PC-3 (cell line): ENCODE measurements at regions not wholly inside any gene's neighbourhood (a gene's known extent, or its start where the extent isn't known, plus 50 kb on each side); places are given as distances from the start of the nearest gene placed in this dataset.
"Not testable (repeated sequence)": the region's sequence is repeated elsewhere in the genome, so short reads cannot be mapped to it uniquely, and the experiment has no call there.

ENCODE experiments used
- ATAC-seq: fragments of 200-7000 bp; cut with Tn5 transposase; 2 replicates; pipeline ENCODE4 v1.9.1; 2020; ENCODE audit warnings: mild to moderate bottlenecking, moderate library complexity
- BruUV-seq: library from RNA; stranded (reverse); fragments of 400-500 nt; replicated peaks from 2 replicates; lab custom pipeline; 2021; lab: Mats Ljungman, UMichigan
- CTCF ChIA-PET: fragments of 300-600 bp; sonication (Branson Sonifier 250); formaldehyde crosslinking; loops from one replicate; lab custom pipeline; 2022; ENCODE audit warnings: antibody characterized with exemption; lab: Charles Lee
- POLR2A ChIA-PET: fragments of 300-600 bp; sonication (Branson Sonifier 250); formaldehyde crosslinking; loops from one replicate; lab custom pipeline; 2022; ENCODE audit warnings: antibody characterized with exemption; ENCODE audit not compliant: unreplicated experiment; lab: Charles Lee
- DNase-seq: peaks from one replicate; pipeline ENCODE4 v3.0.0-alpha.2; 2015
- H2AFZ ChIP-seq: fragments of 300-600 bp; sonication (generic); 2 replicates; pipeline ENCODE4 v1.6.0; 2016; ENCODE audit warnings: antibody characterized with exemption, low read length
- H3F3A ChIP-seq: fragments of 300-600 bp; sonication (generic); one replicate; pipeline ENCODE4 v1.6.0; 2017; ENCODE audit warnings: antibody characterized with exemption, low read length, control low read depth, mild to moderate bottlenecking; ENCODE audit not compliant: unreplicated experiment
- H3K27ac ChIP-seq: fragments of 300-600 bp; sonication (generic); 2 replicates; pipeline ENCODE4 v1.5.1; 2016; ENCODE audit warnings: mild to moderate bottlenecking, low read length
- H3K27me3 ChIP-seq: fragments of 300-600 bp; sonication (generic); 2 replicates; pipeline ENCODE4 v1.6.1; 2016; ENCODE audit warnings: low read length, mixed read lengths
- H3K36me3 ChIP-seq: fragments of 300-600 bp; sonication (generic); 2 replicates; pipeline ENCODE4 v1.6.1; 2016; ENCODE audit warnings: low read depth, mixed run types, low read length, mixed read lengths
- H3K4me1 ChIP-seq: fragments of 300-600 bp; sonication (generic); 2 replicates; pipeline ENCODE4 v1.5.1; 2016; ENCODE audit warnings: low read length; ENCODE audit not compliant: insufficient read depth
- H3K4me2 ChIP-seq: fragments of 300-600 bp; sonication (generic); 2 replicates; pipeline ENCODE4 v1.6.0; 2016; ENCODE audit warnings: low read length
- H3K4me3 ChIP-seq: fragments of 300-600 bp; sonication (generic); 2 replicates; pipeline ENCODE4 v1.5.1; 2016; ENCODE audit warnings: mild to moderate bottlenecking, low read length, mixed read lengths
- H3K79me2 ChIP-seq: fragments of 300-600 bp; sonication (generic); 2 replicates; pipeline ENCODE4 v1.6.1; 2017; ENCODE audit warnings: low read length, mixed read lengths
- H3K9ac ChIP-seq: fragments of 300-600 bp; sonication (generic); 2 replicates; pipeline ENCODE4 v1.6.0; 2016; ENCODE audit warnings: mild to moderate bottlenecking, low read length
- H3K9me2 ChIP-seq: fragments of 300-600 bp; sonication (generic); replicated peaks from 2 replicates; pipeline ENCODE4 v1.6.1; 2016; ENCODE audit warnings: mixed run types, low read length, mixed read lengths
- H3K9me3 ChIP-seq: fragments of 300-600 bp; sonication (generic); 2 replicates; pipeline ENCODE4 v1.6.1; 2016; ENCODE audit warnings: low read length, mixed read lengths
- H4K20me1 ChIP-seq: fragments of 300-600 bp; sonication (generic); 2 replicates; pipeline ENCODE4 v1.6.1; 2016; ENCODE audit warnings: low read length, mixed read lengths
- CTCF ChIP-seq: fragments of 300-600 bp; sonication (generic); conservative IDR thresholded peaks from 2 replicates; pipeline ENCODE4 v1.5.1; 2017; ENCODE audit warnings: antibody characterized with exemption, low read depth, mild to moderate bottlenecking, low read length
- EZH2 ChIP-seq: fragments of 300-600 bp; sonication (generic); IDR thresholded peaks from one replicate; pipeline ENCODE4 v1.6.1; 2017; ENCODE audit warnings: antibody characterized with exemption, mild to moderate bottlenecking, low read length; ENCODE audit not compliant: unreplicated experiment
- EZH2phosphoT487 ChIP-seq: fragments of 300-600 bp; sonication (generic); IDR thresholded peaks from 2 replicates; pipeline ENCODE4 v1.6.1; 2018; ENCODE audit warnings: mild to moderate bottlenecking, antibody characterized with exemption, low read length, borderline replicate concordance
- intact Hi-C: fragments of 100-400 bp; cut with micrococcal nuclease; formaldehyde crosslinking; loops from 2 replicates; pipeline ENCODE4 v1.9.0; 2023

GRCh38 chr15:20680257-20680815 lies 138.7 kb upstream of the GOLGA6L6 start:
- H3K4me1 ChIP-seq, CTCF ChIA-PET, H3K79me2 ChIP-seq, H3F3A ChIP-seq, H3K4me3 ChIP-seq, BruUV-seq, H3K27me3 ChIP-seq, H3K27ac ChIP-seq, H3K36me3 ChIP-seq, H3K9ac ChIP-seq, H3K9me3 ChIP-seq, H4K20me1 ChIP-seq, H3K9me2 ChIP-seq, H2AFZ ChIP-seq, DNase-seq, POLR2A ChIA-PET, intact Hi-C loops, H3K4me2 ChIP-seq: not testable (repeated sequence)
- ATAC-seq, result peak; percentile 60

DNA sequence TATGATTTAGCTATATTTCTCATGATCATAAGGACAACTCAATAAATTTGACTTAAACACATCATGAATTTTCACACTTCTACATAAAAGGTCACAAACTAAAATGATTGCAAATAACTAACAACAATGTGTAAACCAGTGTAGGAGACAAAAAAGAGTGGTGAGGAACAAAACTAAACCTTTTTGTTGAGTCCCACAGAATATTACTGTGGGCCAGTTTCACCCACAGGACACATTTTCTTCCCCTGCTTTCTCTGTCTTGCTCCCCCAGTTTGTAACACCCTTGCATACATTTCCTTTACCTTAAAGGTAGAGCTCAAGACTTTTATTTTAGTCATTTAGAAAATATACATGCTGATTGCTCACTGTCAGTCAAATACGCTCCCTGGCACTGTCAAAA lies 130.9 kb upstream of the GOLGA6L6 start:
- TF ChIP-seq EZH2phosphoT487, result no peak
- TF ChIP-seq CTCF, result no peak
- no peak for TF ChIP-seq EZH2

DNA sequence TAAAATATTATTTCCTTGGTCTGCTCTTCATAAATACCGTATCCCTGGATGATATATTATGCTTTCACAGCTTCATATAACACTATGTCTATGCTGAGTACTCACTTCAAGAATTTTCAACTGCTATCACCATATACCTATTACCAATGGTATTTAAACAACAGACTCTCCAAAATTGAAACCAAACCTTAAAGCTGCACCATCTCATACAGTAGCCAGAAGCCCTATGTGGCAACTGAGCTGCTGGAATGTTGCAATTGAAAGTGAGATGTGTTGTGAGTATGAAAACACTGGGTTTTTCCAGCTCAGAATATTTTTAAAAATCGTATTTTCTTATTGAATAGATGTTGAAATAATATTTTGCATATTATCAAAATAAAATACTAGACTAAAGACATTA lies 130.1 kb upstream of the GOLGA6L6 start:
- H3K9me2 ChIP-seq, result no peaks in the 10 kb centered on the region
- H4K20me1 ChIP-seq, result no peaks in the 10 kb centered on the region
- H3K4me1 ChIP-seq, result no peaks in the 10 kb centered on the region
- no peaks in the 10 kb centered on the region for H3K36me3 ChIP-seq
- intact Hi-C loops, result no loop called here
- 0 out of 2 replicates have a peak, but pooled peaks cover 6% of the 10 kb centered on the region for H3K27me3 ChIP-seq
- no peaks in the 10 kb centered on the region for H3F3A ChIP-seq
- no peak overlapping the region for H3K4me3 ChIP-seq
- H3K9ac ChIP-seq, result no peak overlapping the region
- H3K79me2 ChIP-seq, result no peaks in the 10 kb centered on the region
- peaks cover 4% of the 10 kb centered on the region; the same call in 1 of the 2 replicates for H3K9me3 ChIP-seq
- H3K27ac ChIP-seq, result no peak overlapping the region
- no peak for DNase-seq
- ATAC-seq, result no peak
- H2AFZ ChIP-seq, result no peak overlapping the region
- H3K4me2 ChIP-seq, result no peak overlapping the region
- no peak for TF ChIP-seq CTCF
- no peak for TF ChIP-seq EZH2phosphoT487
- no peak for TF ChIP-seq EZH2
- ChIA-PET POLR2A (no interaction called here), CTCF (no interaction called here)
- BruUV-seq, result no TSS peak

More for the DNA sequence above, 130.9 kb upstream of the GOLGA6L6 start:
- no peaks in the 10 kb centered on the region for H3F3A ChIP-seq
- ATAC-seq, result no peak
- H3K9me2 ChIP-seq, result no peaks in the 10 kb centered on the region
- ChIA-PET POLR2A (no interaction called here), CTCF (no interaction called here)
- no TSS peak for BruUV-seq
- no peaks in the 10 kb centered on the region for H3K36me3 ChIP-seq
- H2AFZ ChIP-seq, result no peak overlapping the region
- no peaks in the 10 kb centered on the region for H3K9me3 ChIP-seq
- no peak overlapping the region for H3K27ac ChIP-seq
- no peak overlapping the region for H3K4me3 ChIP-seq
- no peak for DNase-seq
- H3K4me2 ChIP-seq, result no peak overlapping the region
- intact Hi-C loops, result no loop called here
- H3K4me1 ChIP-seq, result no peaks in the 10 kb centered on the region
- H3K27me3 ChIP-seq, result 0 out of 2 replicates have a peak, but pooled peaks cover 6% of the 10 kb centered on the region
- H4K20me1 ChIP-seq, result no peaks in the 10 kb centered on the region
- no peaks in the 10 kb centered on the region for H3K79me2 ChIP-seq
- no peak overlapping the region for H3K9ac ChIP-seq

DNA sequence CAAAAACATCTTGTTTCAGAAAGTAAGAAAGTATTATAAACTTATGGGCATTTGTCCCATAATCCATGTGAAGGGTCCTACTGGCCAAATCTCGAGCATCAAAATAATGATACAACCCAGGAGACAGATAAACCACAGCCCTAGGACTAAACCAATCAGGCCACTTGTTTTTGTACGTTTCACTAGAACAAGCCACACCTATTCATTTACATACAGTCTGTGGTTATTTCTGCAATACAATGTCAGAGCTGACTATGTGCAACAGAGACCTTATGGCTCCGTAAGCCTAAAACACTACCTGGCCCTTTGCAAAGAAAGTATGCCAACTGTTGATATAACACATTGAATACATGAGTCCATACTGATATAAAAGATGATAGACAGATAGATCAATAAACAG lies 124.8 kb upstream of the GOLGA6L6 start:
- intact Hi-C loops, POLR2A ChIA-PET: not testable (repeated sequence)

More for the DNA sequence above, 124.8 kb upstream of the GOLGA6L6 start:
- H2AFZ ChIP-seq, BruUV-seq, H3F3A ChIP-seq, H3K4me2 ChIP-seq, H3K79me2 ChIP-seq, H3K9me2 ChIP-seq, ATAC-seq, H3K27me3 ChIP-seq, H4K20me1 ChIP-seq, CTCF ChIA-PET, H3K9ac ChIP-seq, DNase-seq, H3K36me3 ChIP-seq, H3K9me3 ChIP-seq, H3K4me3 ChIP-seq, H3K4me1 ChIP-seq, H3K27ac ChIP-seq: not testable (repeated sequence)
